H1 (cell line): ENCODE measurements at regions not wholly inside any gene's neighbourhood (a gene's known extent, or its start where the extent isn't known, plus 50 kb on each side); places are given as distances from the start of the nearest gene placed in this dataset.

Source experiments
- BACH1 ChIP-seq: IDR thresholded peaks from 2 replicates; pipeline ENCODE4 v1.6.1; 2012; ENCODE audit warnings: low read length, improper control_type of control experiment
- BRCA1 ChIP-seq: IDR thresholded peaks from 2 replicates; pipeline ENCODE4 v1.6.1; 2012; ENCODE audit warnings: low read depth, low read length, improper control_type of control experiment
- CBX5 ChIP-seq: fragments of 300-800, 300-1000 bp; sonication (generic); IDR thresholded peaks from 2 replicates; pipeline ENCODE4 v1.7.1; 2016; ENCODE audit warnings: antibody characterized with exemption, low read length, low read depth
- CEBPB ChIP-seq: IDR thresholded peaks from 2 replicates; pipeline ENCODE4 v1.6.1; 2012; ENCODE audit warnings: low read depth, low read length
- CTBP2 ChIP-seq: IDR thresholded peaks from 2 replicates; pipeline ENCODE4 v1.7.0; 2011; ENCODE audit warnings: borderline replicate concordance, mild to moderate bottlenecking, moderate library complexity, mixed read lengths, low read length; ENCODE audit not compliant: insufficient read depth, insufficient read length
- TAF1 ChIP-seq: IDR thresholded peaks from 2 replicates; pipeline ENCODE4 v1.6.1; 2011; ENCODE audit warnings: mild to moderate bottlenecking, low read depth, low read length
- TF ChIP-seq, protein P1 (sequence below), 3 experiments: IDR thresholded peaks; 1 replicate in 2 of 3; 2 replicates in 1 of 3; pipeline versions ENCODE4 v1.5.1 to v1.6.1; 2011; ENCODE audit warnings: low read length in 3 of 3, mild to moderate bottlenecking in 3 of 3, inconsistent platforms in 2 of 3, low read depth in 1 of 3, moderate library complexity in 1 of 3; ENCODE audit not compliant: insufficient read depth in 1 of 3; ENCODE audit errors: control extremely low read depth in 1 of 3

DNA sequence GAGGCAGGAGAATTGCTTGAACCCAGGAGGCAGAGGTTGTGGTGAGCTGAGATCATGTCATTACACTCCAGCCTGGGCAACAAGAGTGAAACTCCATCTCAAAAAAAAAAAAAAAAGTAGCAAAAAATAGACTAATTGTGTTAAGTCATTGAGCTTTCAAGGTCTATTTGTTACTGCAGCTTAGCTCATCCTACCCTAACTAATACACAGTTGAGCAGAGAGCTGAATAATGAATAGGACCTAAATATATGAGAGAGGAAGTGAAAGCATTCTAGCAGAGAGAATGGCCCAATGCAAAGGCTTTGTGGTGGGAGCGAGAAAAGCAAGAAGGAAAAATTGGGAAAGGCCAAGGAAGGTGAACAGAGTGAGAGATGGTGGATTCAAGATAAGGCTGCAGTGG lies 128.3 kb downstream of the AXIN2 start (continued):
- TF ChIP-seq, protein P1, sequence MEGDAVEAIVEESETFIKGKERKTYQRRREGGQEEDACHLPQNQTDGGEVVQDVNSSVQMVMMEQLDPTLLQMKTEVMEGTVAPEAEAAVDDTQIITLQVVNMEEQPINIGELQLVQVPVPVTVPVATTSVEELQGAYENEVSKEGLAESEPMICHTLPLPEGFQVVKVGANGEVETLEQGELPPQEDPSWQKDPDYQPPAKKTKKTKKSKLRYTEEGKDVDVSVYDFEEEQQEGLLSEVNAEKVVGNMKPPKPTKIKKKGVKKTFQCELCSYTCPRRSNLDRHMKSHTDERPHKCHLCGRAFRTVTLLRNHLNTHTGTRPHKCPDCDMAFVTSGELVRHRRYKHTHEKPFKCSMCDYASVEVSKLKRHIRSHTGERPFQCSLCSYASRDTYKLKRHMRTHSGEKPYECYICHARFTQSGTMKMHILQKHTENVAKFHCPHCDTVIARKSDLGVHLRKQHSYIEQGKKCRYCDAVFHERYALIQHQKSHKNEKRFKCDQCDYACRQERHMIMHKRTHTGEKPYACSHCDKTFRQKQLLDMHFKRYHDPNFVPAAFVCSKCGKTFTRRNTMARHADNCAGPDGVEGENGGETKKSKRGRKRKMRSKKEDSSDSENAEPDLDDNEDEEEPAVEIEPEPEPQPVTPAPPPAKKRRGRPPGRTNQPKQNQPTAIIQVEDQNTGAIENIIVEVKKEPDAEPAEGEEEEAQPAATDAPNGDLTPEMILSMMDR (IDR thresholded peaks at IDR 0.05; ENCODE audit: control extremely low read depth in 1 of 3, insufficient read depth in 1 of 3, low read depth in 1 of 3, low read length in 3 of 3) = no peak
- TF ChIP-seq CBX5 (no peak), TAF1 (no peak), BACH1 (no peak), CTBP2 (no peak), BRCA1 (no peak), CEBPB (no peak)
